GM12878 (cell line): ENCODE measurements at regions not wholly inside any gene's neighbourhood (a gene's known extent, or its start where the extent isn't known, plus 50 kb on each side); places are given as distances from the start of the nearest gene placed in this dataset.

Experiments
- ATAC-seq: fragments of 200-7000 bp; cut with Tn5 transposase; 3 replicates; pipeline ENCODE4 v1.9.1; 2020; ENCODE audit warnings: mild to moderate bottlenecking, moderate library complexity
- BruUV-seq: library from RNA; stranded (reverse); fragments of 400-500 nt; replicated peaks from 2 replicates; lab custom pipeline; 2021; lab: Mats Ljungman, UMichigan
- CTCF ChIA-PET: fragments of 300-600 bp; sonication (Branson Sonifier 250); formaldehyde crosslinking; extraction: SDS; loops from one replicate; lab custom pipeline; 2021; ENCODE audit warnings: inconsistent platforms; lab: Yijun Ruan, JAX
- POLR2A ChIA-PET: fragments of 350-600 bp; formaldehyde crosslinking; extraction: SDS; loops from one replicate; lab custom pipeline; 2021; ENCODE audit warnings: inconsistent platforms; lab: Charles Lee
- RAD21 ChIA-PET: fragments of 300-600 bp; sonication (Branson Sonifier 250); formaldehyde crosslinking; loops from one replicate; lab custom pipeline; 2023; ENCODE audit warnings: antibody characterized with exemption; ENCODE audit not compliant: unreplicated experiment; lab: Charles Lee
- SMC1A ChIA-PET: fragments of 300-600 bp; sonication (Branson Sonifier 250); formaldehyde crosslinking; loops from one replicate; lab custom pipeline; 2023; ENCODE audit not compliant: unreplicated experiment, uncharacterized antibody; lab: Charles Lee
- DNase-seq: peaks from one replicate; pipeline ENCODE4 v3.0.0-alpha.2; 2011; ENCODE audit warnings: low read depth, low spot score
- FAIRE-seq: peaks from 3 replicates; lab custom pipeline; 2011; peaks lifted over from hg19 to GRCh38; lab: Jason Lieb, UNC
- H2AFZ ChIP-seq: 2 replicates; pipeline ENCODE4 v1.6.0; 2011; ENCODE audit warnings: low read depth, low read length, control low read depth; ENCODE audit not compliant: control insufficient read depth
- H3K27ac ChIP-seq: 2 replicates; pipeline ENCODE4 v1.5.1; 2011; ENCODE audit warnings: control low read depth; ENCODE audit not compliant: control insufficient read depth, insufficient read depth
- H3K27me3 ChIP-seq, 2 experiments: replicated peaks in 1 of 2; 2 replicates each; pipeline versions ENCODE4 v1.6.0 to v1.6.1; 2011; ENCODE audit warnings: low read length in 1 of 2; ENCODE audit not compliant: control insufficient read depth in 2 of 2, insufficient read depth in 2 of 2
- H3K36me3 ChIP-seq, 2 experiments: 2 replicates each; pipeline ENCODE4 v1.5.1; 2011; ENCODE audit warnings: low read length in 1 of 2; ENCODE audit not compliant: control insufficient read depth in 2 of 2, insufficient read depth in 2 of 2
- H3K4me1 ChIP-seq: 2 replicates; pipeline ENCODE4 v1.6.1; 2011; ENCODE audit warnings: mild to moderate bottlenecking, low read length, moderate library complexity, mixed read lengths; ENCODE audit not compliant: control insufficient read depth, insufficient read depth
- H3K4me2 ChIP-seq: 2 replicates; pipeline ENCODE4 v1.6.0; 2011; ENCODE audit warnings: control low read depth; ENCODE audit not compliant: control insufficient read depth, insufficient read depth
- H3K4me3 ChIP-seq: fragments of 200-600 bp; sonication (generic); 2 replicates; pipeline ENCODE4 v1.5.1; 2016
- H3K79me2 ChIP-seq: 2 replicates; pipeline ENCODE4 v1.6.0; 2011; ENCODE audit warnings: low read length; ENCODE audit not compliant: control insufficient read depth, insufficient read depth
- H3K9ac ChIP-seq: 2 replicates; pipeline ENCODE4 v1.8.0; 2011; ENCODE audit warnings: low read length, control low read depth, mixed read lengths; ENCODE audit not compliant: control insufficient read depth, insufficient read depth
- H3K9me3 ChIP-seq: replicated peaks from 3 replicates; pipeline ENCODE4 v1.5.1; 2011; ENCODE audit warnings: mild to moderate bottlenecking, low read length; ENCODE audit not compliant: control insufficient read depth, insufficient read depth
- H4K20me1 ChIP-seq: 2 replicates; pipeline ENCODE4 v1.6.0; 2011; ENCODE audit not compliant: control insufficient read depth, insufficient read depth
- CBFB ChIP-seq: IDR thresholded peaks from 2 replicates; pipeline ENCODE4 v1.6.1; 2016; ENCODE audit warnings: antibody characterized with exemption, low read depth
- CEBPB ChIP-seq, 2 experiments: fragments of 150-350 bp in 1 of 2; IDR thresholded peaks; 2 replicates each; pipeline ENCODE4 v1.6.1; 2012 to 2014; ENCODE audit warnings: low read depth in 2 of 2, low read length in 2 of 2, borderline replicate concordance in 1 of 2, inconsistent platforms in 1 of 2
- CREB1 ChIP-seq: IDR thresholded peaks from 2 replicates; pipeline ENCODE4 v1.6.1; 2012; ENCODE audit warnings: low read depth, mild to moderate bottlenecking, inconsistent platforms
- CREM ChIP-seq: IDR thresholded peaks from 2 replicates; pipeline ENCODE4 v1.6.1; 2014; ENCODE audit warnings: antibody characterized with exemption, low read depth
- FOS ChIP-seq: IDR thresholded peaks from 3 replicates; pipeline ENCODE4 v1.6.1; 2011; ENCODE audit warnings: borderline replicate concordance; ENCODE audit not compliant: insufficient read length; ENCODE audit errors: extremely low read depth
- HDAC2 ChIP-seq: fragments of 200-600 bp; sonication (generic); IDR thresholded peaks from 2 replicates; pipeline ENCODE4 v1.6.1; 2017
- JUND ChIP-seq: IDR thresholded peaks from 2 replicates; pipeline ENCODE4 v1.6.1; 2012; ENCODE audit warnings: low read depth, mild to moderate bottlenecking, low read length, improper control_type of control experiment, moderate library complexity
- MXI1 ChIP-seq: fragments of 150-350 bp; IDR thresholded peaks from 2 replicates; pipeline ENCODE4 v1.6.1; 2011; ENCODE audit warnings: low read depth, mild to moderate bottlenecking, inconsistent platforms, low read length, improper control_type of control experiment
- SKIL ChIP-seq: fragments of 450-650 bp; IDR thresholded peaks from 2 replicates; pipeline ENCODE4 v1.6.1; 2017; ENCODE audit warnings: mild to moderate bottlenecking, low read depth, inconsistent platforms; ENCODE audit not compliant: poor library complexity, severe bottlenecking
- SMAD1 ChIP-seq: fragments of 450-650 bp; IDR thresholded peaks from 2 replicates; pipeline ENCODE4 v1.6.1; 2018; ENCODE audit warnings: mild to moderate bottlenecking, low read depth; ENCODE audit not compliant: partially characterized antibody
- SMARCA5 ChIP-seq: fragments of 450-650 bp; IDR thresholded peaks from 2 replicates; pipeline ENCODE4 v1.6.1; 2017; ENCODE audit warnings: mild to moderate bottlenecking
- TCF3 ChIP-seq: IDR thresholded peaks from 2 replicates; pipeline ENCODE4 v1.6.1; 2012; ENCODE audit warnings: low read depth, mild to moderate bottlenecking, low read length, borderline replicate concordance; ENCODE audit not compliant: insufficient read depth
- YY1 ChIP-seq: IDR thresholded peaks from 2 replicates; pipeline ENCODE4 v1.6.1; 2011; ENCODE audit warnings: low read depth, mild to moderate bottlenecking, low read length
- ZNF592 ChIP-seq: fragments of 450-650 bp; IDR thresholded peaks from 2 replicates; pipeline ENCODE4 v1.6.1; 2017; ENCODE audit warnings: mild to moderate bottlenecking, moderate library complexity
- WGBS: methylation state at CpG from one replicate; pipeline ENCODE4 v1.1.6; 2016; ENCODE audit warnings: low lambda C conversion rate; ENCODE audit not compliant: insufficient replicate concordance, insufficient coverage; ENCODE audit errors: missing lambda C conversion rate; 5-methylcytosine and 5-hydroxymethylcytosine counted together
- in situ Hi-C: fragments of 300-500 bp; cut with MboI; formaldehyde crosslinking; loops from 9 replicates; pipeline ENCODE4 v1.14.3; 2018; ENCODE audit warnings: mixed read lengths
- intact Hi-C: fragments of 100-400 bp; cut with micrococcal nuclease; formaldehyde crosslinking; loops from one replicate; pipeline ENCODE4 v1.14.2; 2022; ENCODE audit not compliant: unreplicated experiment

GRCh38 chr6:122877302-122877701 lies 88.2 kb downstream of the SMPDL3A start (continued):
- TF ChIP-seq ZNF592: no peak
- no peak for TF ChIP-seq CREM

- in situ Hi-C loops: no loop called here
- no peak for FAIRE-seq
- POLR2A ChIA-PET: no interaction called here
- TF ChIP-seq MXI1 (no peak), SMAD1 (no peak), CBFB (no peak), JUND (no peak), YY1 (no peak), SMARCA5 (no peak), CEBPB (IDR thresholded peaks at IDR 0.05; ENCODE audit: borderline replicate concordance in 1 of 2, low read depth in 2 of 2, low read length in 2 of 2) (no peak), TCF3 (no peak), SKIL (no peak), FOS (no peak), CREB1 (no peak), HDAC2 (no peak)
Observed at GRCh38 chr6:122878796-122879195, 89.7 kb downstream of the SMPDL3A start.

More at GRCh38 chr6:122878796-122879195, 89.7 kb downstream of the SMPDL3A start:
- CTCF ChIA-PET: interaction anchor here (2.2 kb wide), 1 partner anchor 9 kb away, joined by 15 read pairs; no protein-coding TSS in a partner anchor
- WGBS: 0% methylated on average over 1 of the region's 1 CpG
- no peaks in the 10 kb centered on the region for H3K36me3 ChIP-seq
- peak; percentile 60 for ATAC-seq
- no peaks in the 10 kb centered on the region for H4K20me1 ChIP-seq
- no peaks in the 10 kb centered on the region for H3K9me3 ChIP-seq
- no peaks in the 10 kb centered on the region for H3K27me3 ChIP-seq
- intact Hi-C loops: no loop called here
- no peaks in the 10 kb centered on the region for H3K79me2 ChIP-seq
- RAD21 ChIA-PET: interaction anchor here (2.0 kb wide), 1 partner anchor 9 kb away, joined by 14 read pairs; no protein-coding TSS in a partner anchor
- H3K4me2 ChIP-seq: no peak overlapping the region
- H3K9ac ChIP-seq: no peak overlapping the region
- no peak overlapping the region for H3K4me3 ChIP-seq
- BruUV-seq: no TSS peak
- no peak overlapping the region for H2AFZ ChIP-seq
- H3K27ac ChIP-seq: no peak overlapping the region
- SMC1A ChIA-PET: interaction anchor here (0.6 to 3.0 kb wide), 2 partner anchors 9 to 62 kb away, joined by 4 to 13 read pairs; no protein-coding TSS in a partner anchor
- no peaks in the 10 kb centered on the region for H3K4me1 ChIP-seq
- DNase-seq: no peak
